ENCODE measurements at regions not wholly inside any gene's neighbourhood (a gene's known extent, or its start where the extent isn't known, plus 50 kb on each side); places are given as distances from the start of the nearest gene placed in this dataset.

- no peak for TF ChIP-seq FOXA1 (IDR thresholded peaks at IDR 0.05)
- TF ChIP-seq TAF1 (conservative IDR thresholded peaks at IDR 0.05): no peak
- TF ChIP-seq, protein P1, sequence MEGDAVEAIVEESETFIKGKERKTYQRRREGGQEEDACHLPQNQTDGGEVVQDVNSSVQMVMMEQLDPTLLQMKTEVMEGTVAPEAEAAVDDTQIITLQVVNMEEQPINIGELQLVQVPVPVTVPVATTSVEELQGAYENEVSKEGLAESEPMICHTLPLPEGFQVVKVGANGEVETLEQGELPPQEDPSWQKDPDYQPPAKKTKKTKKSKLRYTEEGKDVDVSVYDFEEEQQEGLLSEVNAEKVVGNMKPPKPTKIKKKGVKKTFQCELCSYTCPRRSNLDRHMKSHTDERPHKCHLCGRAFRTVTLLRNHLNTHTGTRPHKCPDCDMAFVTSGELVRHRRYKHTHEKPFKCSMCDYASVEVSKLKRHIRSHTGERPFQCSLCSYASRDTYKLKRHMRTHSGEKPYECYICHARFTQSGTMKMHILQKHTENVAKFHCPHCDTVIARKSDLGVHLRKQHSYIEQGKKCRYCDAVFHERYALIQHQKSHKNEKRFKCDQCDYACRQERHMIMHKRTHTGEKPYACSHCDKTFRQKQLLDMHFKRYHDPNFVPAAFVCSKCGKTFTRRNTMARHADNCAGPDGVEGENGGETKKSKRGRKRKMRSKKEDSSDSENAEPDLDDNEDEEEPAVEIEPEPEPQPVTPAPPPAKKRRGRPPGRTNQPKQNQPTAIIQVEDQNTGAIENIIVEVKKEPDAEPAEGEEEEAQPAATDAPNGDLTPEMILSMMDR (IDR thresholded peaks at IDR 0.05; ENCODE audit: low read depth, low read length, missing input control): no peak
- no peak for TF ChIP-seq RAD21 (IDR thresholded peaks at IDR 0.05)
- no peak for TF ChIP-seq GABPA (IDR thresholded peaks at IDR 0.05 in 1 of 2, conservative IDR thresholded peaks at IDR 0.05 in 1 of 2)
- TF ChIP-seq, protein P2, sequence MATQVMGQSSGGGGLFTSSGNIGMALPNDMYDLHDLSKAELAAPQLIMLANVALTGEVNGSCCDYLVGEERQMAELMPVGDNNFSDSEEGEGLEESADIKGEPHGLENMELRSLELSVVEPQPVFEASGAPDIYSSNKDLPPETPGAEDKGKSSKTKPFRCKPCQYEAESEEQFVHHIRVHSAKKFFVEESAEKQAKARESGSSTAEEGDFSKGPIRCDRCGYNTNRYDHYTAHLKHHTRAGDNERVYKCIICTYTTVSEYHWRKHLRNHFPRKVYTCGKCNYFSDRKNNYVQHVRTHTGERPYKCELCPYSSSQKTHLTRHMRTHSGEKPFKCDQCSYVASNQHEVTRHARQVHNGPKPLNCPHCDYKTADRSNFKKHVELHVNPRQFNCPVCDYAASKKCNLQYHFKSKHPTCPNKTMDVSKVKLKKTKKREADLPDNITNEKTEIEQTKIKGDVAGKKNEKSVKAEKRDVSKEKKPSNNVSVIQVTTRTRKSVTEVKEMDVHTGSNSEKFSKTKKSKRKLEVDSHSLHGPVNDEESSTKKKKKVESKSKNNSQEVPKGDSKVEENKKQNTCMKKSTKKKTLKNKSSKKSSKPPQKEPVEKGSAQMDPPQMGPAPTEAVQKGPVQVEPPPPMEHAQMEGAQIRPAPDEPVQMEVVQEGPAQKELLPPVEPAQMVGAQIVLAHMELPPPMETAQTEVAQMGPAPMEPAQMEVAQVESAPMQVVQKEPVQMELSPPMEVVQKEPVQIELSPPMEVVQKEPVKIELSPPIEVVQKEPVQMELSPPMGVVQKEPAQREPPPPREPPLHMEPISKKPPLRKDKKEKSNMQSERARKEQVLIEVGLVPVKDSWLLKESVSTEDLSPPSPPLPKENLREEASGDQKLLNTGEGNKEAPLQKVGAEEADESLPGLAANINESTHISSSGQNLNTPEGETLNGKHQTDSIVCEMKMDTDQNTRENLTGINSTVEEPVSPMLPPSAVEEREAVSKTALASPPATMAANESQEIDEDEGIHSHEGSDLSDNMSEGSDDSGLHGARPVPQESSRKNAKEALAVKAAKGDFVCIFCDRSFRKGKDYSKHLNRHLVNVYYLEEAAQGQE (IDR thresholded peaks at IDR 0.05): no peak
- TF ChIP-seq JUND (IDR thresholded peaks at IDR 0.05): no peak
These were observed 524.5 kb downstream of the TMEM38B start for GRCh38 chr9:106218854-106219253.

Measured in liver (tissue), 3 donors.